Sigmoid colon (tissue), 6 donors: ENCODE measurements at regions not wholly inside any gene's neighbourhood (a gene's known extent, or its start where the extent isn't known, plus 50 kb on each side); places are given as distances from the start of the nearest gene placed in this dataset.

Experiments
- DNase-seq: peaks from one replicate; pipeline ENCODE4 v3.0.0-alpha.2; 2019
- H3K27ac ChIP-seq, 4 donors: fragments of 200-600 bp; sonication (generic); one replicate each; pipeline ENCODE4 v1.5.1; 2016 to 2019; ENCODE audit warnings: mild to moderate bottlenecking in 1 of 4
- H3K27me3 ChIP-seq, 3 donors: fragments of 200-600 bp; sonication (generic); one replicate each; pipeline ENCODE4 v1.5.1; 2019; ENCODE audit warnings: mild to moderate bottlenecking in 1 of 3
- H3K36me3 ChIP-seq, 4 donors: fragments of 200-600 bp; sonication (generic); one replicate each; pipeline ENCODE4 v1.5.1; 2016 to 2019
- H3K4me1 ChIP-seq, 4 donors: fragments of 200-600 bp; sonication (generic); one replicate each; pipeline ENCODE4 v1.5.1; 2017 to 2019
- H3K4me3 ChIP-seq, 4 donors: fragments of 200-600 bp; sonication (generic); one replicate each; pipeline ENCODE4 v1.5.1; 2017 to 2019; ENCODE audit warnings: mild to moderate bottlenecking in 2 of 4, moderate library complexity in 1 of 4
- H3K9me3 ChIP-seq, 4 donors: fragments of 200-600 bp in 3 of 4; sonication (generic) in 3 of 4; one replicate each; pipeline versions ENCODE4 v1.5.1 to v1.6.1; 2013 to 2019
- EP300 ChIP-seq, 4 donors: sonication (generic); formaldehyde crosslinking; IDR thresholded peaks; one replicate each; pipeline ENCODE4 v1.6.1; 2017; ENCODE audit warnings: antibody characterized with exemption in 4 of 4
- POLR2A ChIP-seq, 2 donors: fragments of 450-650 bp; IDR thresholded peaks; one replicate each; pipeline ENCODE4 v1.6.1; 2016; ENCODE audit warnings: antibody characterized with exemption in 2 of 2, mild to moderate bottlenecking in 2 of 2, moderate library complexity in 2 of 2
- POLR2AphosphoS5 ChIP-seq, 4 donors: sonication (generic); formaldehyde crosslinking; IDR thresholded peaks; one replicate each; pipeline ENCODE4 v1.6.1; 2017; ENCODE audit warnings: antibody characterized with exemption in 4 of 4
- WGBS, 2 donors: extraction: QIAGEN DNeasy Blood & Tissue Kit; methylation state at CpG; one replicate each; pipeline ENCODE4 v1.1.7; 2013; 5-methylcytosine and 5-hydroxymethylcytosine counted together
- intact Hi-C: fragments of 100-400 bp; cut with DNase I; formaldehyde crosslinking; loops from one replicate; pipeline ENCODE4 v1.15.1; 2023
- TF ChIP-seq, protein P1 (sequence below), 4 experiments: fragments of 450-650 bp in 3 of 4; fragments of 200-600 bp in 1 of 4; IDR thresholded peaks; one replicate each; pipeline ENCODE4 v1.5.1; 2016 to 2019; ENCODE audit warnings: antibody characterized with exemption in 4 of 4, mild to moderate bottlenecking in 3 of 4, moderate library complexity in 2 of 4
- donor health status: healthy with polysubstance abuse.
- donor health status: healthy.

- Histone ChIP-seq H3K9me3 (no peaks in the 10 kb centered on the region), H3K27ac (no peak overlapping the region), H3K27me3 (no peaks in the 10 kb centered on the region), H3K36me3 (no peaks in the 10 kb centered on the region), H3K4me3 (no peak overlapping the region), H3K4me1 (no peaks in the 10 kb centered on the region)
- intact Hi-C loops: loop anchor here (5.0 kb wide), 1 partner anchor 317 kb away; no protein-coding TSS in a partner anchor
- TF ChIP-seq EP300 (IDR thresholded peaks at IDR 0.05) (no peak), POLR2A (IDR thresholded peaks at IDR 0.05) (no peak), POLR2AphosphoS5 (IDR thresholded peaks at IDR 0.05) (no peak)
- TF ChIP-seq, protein P1, sequence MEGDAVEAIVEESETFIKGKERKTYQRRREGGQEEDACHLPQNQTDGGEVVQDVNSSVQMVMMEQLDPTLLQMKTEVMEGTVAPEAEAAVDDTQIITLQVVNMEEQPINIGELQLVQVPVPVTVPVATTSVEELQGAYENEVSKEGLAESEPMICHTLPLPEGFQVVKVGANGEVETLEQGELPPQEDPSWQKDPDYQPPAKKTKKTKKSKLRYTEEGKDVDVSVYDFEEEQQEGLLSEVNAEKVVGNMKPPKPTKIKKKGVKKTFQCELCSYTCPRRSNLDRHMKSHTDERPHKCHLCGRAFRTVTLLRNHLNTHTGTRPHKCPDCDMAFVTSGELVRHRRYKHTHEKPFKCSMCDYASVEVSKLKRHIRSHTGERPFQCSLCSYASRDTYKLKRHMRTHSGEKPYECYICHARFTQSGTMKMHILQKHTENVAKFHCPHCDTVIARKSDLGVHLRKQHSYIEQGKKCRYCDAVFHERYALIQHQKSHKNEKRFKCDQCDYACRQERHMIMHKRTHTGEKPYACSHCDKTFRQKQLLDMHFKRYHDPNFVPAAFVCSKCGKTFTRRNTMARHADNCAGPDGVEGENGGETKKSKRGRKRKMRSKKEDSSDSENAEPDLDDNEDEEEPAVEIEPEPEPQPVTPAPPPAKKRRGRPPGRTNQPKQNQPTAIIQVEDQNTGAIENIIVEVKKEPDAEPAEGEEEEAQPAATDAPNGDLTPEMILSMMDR (IDR thresholded peaks at IDR 0.05): no peak
- DNase-seq: no peak
- WGBS, 2 donors: 64 to 82% methylated on average over 9 of the region's 9 CpGs
Observed at GRCh38 chr5:152144030-152144429, 219.4 kb upstream of the GLRA1 start.

DNA sequence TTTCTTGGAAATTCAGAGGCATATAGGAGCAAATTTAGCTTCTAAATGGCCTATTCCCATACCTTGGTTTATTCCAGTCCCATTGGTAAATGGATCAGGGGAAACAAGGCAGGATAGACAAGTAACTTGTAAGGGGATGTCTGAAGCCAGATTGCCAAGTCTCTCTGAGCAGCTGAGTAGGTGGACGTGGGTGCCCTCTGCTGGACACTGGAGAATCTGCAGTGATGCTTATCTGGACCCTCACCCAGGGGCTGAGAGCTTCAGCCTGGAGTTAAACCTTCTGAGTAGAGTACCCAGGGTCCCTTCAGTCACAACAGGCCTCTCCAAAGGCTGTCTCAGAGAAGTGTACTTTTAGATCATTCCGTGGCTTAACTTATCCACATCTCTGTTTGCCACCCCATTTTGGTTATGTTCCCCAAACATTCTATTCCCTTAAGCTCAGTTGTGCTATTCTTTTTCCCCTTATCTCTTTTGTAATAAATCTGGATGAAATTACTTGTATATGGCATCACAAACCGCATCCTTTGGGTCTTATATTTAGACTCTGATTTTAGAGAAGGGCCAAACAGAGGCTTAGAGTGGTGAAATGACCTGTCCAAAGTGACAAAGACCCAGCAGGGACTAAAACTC is 218.3 kb upstream of the GLRA1 start:
- intact Hi-C loops: loop anchor here (5.0 kb wide), 1 partner anchor 316 kb away; no protein-coding TSS in a partner anchor
- H3K27ac ChIP-seq: no peak overlapping the region
- peak; percentile 70 for DNase-seq
- TF ChIP-seq, protein P1 (IDR thresholded peaks at IDR 0.05): peak in 3 of 4 experiments; percentile 43 to 81 (median 44)
- no peak for TF ChIP-seq EP300 (IDR thresholded peaks at IDR 0.05)
- H3K4me3 ChIP-seq: no peak overlapping the region
- WGBS, 2 donors: 23 to 29% methylated on average over 3 of the region's 3 CpGs
- no peaks in the 10 kb centered on the region for H3K36me3 ChIP-seq
- H3K27me3 ChIP-seq: no peaks in the 10 kb centered on the region
- no peaks in the 10 kb centered on the region for H3K4me1 ChIP-seq
- no peaks in the 10 kb centered on the region for H3K9me3 ChIP-seq

- 95% methylated on average over 1 of the region's 1 CpG for WGBS, 2 donors
- Histone ChIP-seq H3K4me3 (no peak overlapping the region), H3K9me3 (no peaks in the 10 kb centered on the region), H3K4me1 (no peaks in the 10 kb centered on the region), H3K27ac (no peak overlapping the region), H3K27me3 (no peaks in the 10 kb centered on the region), H3K36me3 (no peaks in the 10 kb centered on the region)
- intact Hi-C loops: loop anchor here (5.0 kb wide), 1 partner anchor 313 kb away; no protein-coding TSS in a partner anchor
- TF ChIP-seq, protein P1 (IDR thresholded peaks at IDR 0.05): no peak
- no peak for TF ChIP-seq EP300 (IDR thresholded peaks at IDR 0.05)
- TF ChIP-seq POLR2A (IDR thresholded peaks at IDR 0.05): no peak
- TF ChIP-seq POLR2AphosphoS5 (IDR thresholded peaks at IDR 0.05): no peak
- DNase-seq: no peak
Observed at GRCh38 chr5:152140347-152140746, 215.7 kb upstream of the GLRA1 start.

GRCh38 chr5:152137063-152137462 is 212.4 kb upstream of the GLRA1 start:
- intact Hi-C loops: no loop called here
- Histone ChIP-seq H3K27ac (no peak overlapping the region), H3K27me3 (no peaks in the 10 kb centered on the region), H3K4me1 (no peaks in the 10 kb centered on the region), H3K9me3 (no peaks in the 10 kb centered on the region), H3K4me3 (no peak overlapping the region), H3K36me3 (no peaks in the 10 kb centered on the region)
- 48 to 76% methylated on average over 4 of the region's 4 CpGs for WGBS, 2 donors
- TF ChIP-seq POLR2AphosphoS5 (IDR thresholded peaks at IDR 0.05) (no peak), EP300 (IDR thresholded peaks at IDR 0.05) (no peak), POLR2A (IDR thresholded peaks at IDR 0.05) (no peak)
- TF ChIP-seq, protein P1 (IDR thresholded peaks at IDR 0.05): no peak
- no peak for DNase-seq

GRCh38 chr5:152136321-152136720 is 211.7 kb upstream of the GLRA1 start:
- 80 to 84% methylated on average over 6 of the region's 6 CpGs for WGBS, 2 donors
- no peaks in the 10 kb centered on the region for H3K4me1 ChIP-seq
- DNase-seq: no peak
- H3K27ac ChIP-seq: no peak overlapping the region
- H3K9me3 ChIP-seq: no peaks in the 10 kb centered on the region
- no peaks in the 10 kb centered on the region for H3K36me3 ChIP-seq
- intact Hi-C loops: no loop called here
- H3K27me3 ChIP-seq: no peaks in the 10 kb centered on the region
- TF ChIP-seq POLR2AphosphoS5 (IDR thresholded peaks at IDR 0.05): no peak
- no peak for TF ChIP-seq POLR2A (IDR thresholded peaks at IDR 0.05)
- TF ChIP-seq, protein P1 (IDR thresholded peaks at IDR 0.05): no peak
- no peak for TF ChIP-seq EP300 (IDR thresholded peaks at IDR 0.05)
- H3K4me3 ChIP-seq: no peak overlapping the region
